ENCODE measurements at regions not wholly inside any gene's neighbourhood (a gene's known extent, or its start where the extent isn't known, plus 50 kb on each side); places are given as distances from the start of the nearest gene placed in this dataset.
A peak's percentile ranks its signal among the peaks of the same experiment; 100 is the strongest.
"Not testable (repeated sequence)": the region's sequence is repeated elsewhere in the genome, so short reads cannot be mapped to it uniquely, and the experiment has no call there.

DNA sequence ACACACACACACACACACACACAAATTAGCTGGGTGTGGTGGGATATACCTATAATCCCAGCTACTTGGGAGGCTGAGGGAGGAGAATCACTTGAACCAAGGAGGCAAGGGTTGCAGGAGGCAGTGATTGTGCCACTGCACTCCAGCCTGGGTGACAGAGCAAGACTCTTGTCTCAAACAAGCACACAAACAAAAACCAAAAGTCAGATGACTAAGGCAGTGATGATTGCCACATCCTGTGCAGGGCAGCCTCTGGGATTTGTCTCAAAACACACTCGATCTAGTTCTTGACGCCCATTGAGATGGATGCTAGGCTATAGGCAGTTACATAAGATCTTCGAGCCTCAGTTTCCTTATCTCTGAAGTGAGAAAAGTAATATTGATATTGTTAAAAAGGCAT, 183.1 kb upstream of the NOTCH2NLA start:
- not testable (repeated sequence) for DNase-seq (ENCODE audit: low read depth)

DNA sequence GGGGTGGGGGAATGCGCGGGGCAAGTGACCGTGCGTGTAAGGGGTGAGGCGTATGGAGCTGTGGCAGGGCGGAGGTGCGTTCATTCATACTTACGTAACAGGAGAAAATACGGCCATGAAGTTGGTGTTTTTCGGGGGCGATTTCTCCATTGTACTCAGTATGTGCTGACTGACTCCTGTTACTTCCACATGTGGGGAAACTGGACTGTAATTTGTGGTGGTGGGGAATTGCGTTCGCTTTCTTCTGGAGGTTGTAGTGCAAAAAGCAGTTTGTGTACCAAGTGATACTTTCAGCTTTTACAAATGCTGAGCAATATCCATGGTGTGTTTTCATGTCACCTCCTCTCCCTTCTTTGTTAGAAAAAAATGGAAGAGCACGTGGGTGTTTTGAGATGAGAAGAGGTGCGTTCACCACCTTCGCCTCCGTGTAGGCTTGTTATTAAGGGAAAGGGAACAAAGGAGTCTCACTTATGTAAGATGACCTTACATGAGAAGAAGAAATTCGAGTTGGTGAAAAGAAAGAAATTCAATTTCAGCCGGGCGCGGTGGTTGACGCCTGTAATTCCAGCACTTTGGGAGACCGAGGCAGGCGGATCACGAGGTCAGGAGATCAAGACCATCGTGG, 181.1 kb upstream of the NOTCH2NLA start:
- not testable (repeated sequence) for DNase-seq (ENCODE audit: low read depth)

DNA sequence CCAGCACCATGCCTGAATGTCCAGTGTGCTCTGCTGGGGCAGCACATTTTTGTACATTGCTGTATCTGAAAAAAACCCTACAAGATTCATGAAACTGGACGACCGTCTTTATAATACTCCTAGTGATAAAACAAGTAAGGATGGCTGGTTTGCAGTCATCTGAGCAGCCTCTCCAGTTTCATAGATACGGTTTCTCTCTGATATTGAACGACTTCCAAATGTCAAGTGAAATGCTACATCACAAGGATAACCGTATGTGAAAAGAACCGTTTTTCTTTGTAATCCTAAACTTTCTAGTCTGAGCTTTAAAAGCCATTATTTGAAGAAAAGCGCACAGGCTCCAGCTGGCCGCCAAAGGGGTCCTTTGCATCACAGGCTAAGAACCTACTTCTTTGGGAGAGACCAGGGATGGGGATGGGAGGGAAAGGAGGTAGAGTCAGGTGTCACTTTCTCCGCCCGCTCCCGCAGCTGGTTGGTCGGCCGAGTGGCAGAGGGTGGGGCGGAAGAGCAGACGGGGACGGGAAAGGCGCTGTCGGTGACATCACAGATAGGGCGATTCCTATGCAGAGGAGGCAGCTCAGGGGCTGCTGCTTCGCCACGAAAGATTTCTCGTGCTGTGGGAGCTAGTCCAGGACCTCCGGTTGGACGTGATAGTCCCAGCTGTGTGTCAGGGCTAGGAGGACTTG, 180.4 kb upstream of the NOTCH2NLA start:
- DNase-seq (ENCODE audit: low read depth), result not testable (repeated sequence)

DNA sequence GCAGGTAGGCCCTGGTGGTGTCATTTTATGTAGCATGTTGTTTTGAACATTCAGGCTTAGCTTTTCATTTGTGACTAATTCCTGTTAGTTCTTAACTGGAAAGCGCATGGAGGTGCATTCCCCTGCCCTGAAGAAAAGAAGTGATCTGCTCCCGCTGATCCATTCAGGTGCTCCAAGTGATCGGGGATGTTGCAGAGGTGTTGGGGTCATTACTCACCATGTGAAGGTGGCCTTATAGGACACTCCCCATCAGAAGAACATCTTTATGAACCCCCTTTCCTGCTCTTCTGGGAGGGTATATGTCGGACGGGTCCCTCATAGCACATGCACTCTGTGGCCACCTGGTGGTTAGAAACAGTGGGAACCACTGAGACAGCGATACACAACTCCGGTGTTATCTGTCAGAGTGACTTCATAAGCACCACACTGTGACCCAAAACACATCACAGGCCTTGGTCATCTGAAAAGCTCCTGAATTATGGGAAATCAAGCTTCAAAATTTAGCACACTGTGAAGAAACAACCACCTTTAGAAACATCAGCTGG, 172.5 kb upstream of the NOTCH2NLA start:
- DNase-seq (ENCODE audit: low read depth), result not testable (repeated sequence)

DNA sequence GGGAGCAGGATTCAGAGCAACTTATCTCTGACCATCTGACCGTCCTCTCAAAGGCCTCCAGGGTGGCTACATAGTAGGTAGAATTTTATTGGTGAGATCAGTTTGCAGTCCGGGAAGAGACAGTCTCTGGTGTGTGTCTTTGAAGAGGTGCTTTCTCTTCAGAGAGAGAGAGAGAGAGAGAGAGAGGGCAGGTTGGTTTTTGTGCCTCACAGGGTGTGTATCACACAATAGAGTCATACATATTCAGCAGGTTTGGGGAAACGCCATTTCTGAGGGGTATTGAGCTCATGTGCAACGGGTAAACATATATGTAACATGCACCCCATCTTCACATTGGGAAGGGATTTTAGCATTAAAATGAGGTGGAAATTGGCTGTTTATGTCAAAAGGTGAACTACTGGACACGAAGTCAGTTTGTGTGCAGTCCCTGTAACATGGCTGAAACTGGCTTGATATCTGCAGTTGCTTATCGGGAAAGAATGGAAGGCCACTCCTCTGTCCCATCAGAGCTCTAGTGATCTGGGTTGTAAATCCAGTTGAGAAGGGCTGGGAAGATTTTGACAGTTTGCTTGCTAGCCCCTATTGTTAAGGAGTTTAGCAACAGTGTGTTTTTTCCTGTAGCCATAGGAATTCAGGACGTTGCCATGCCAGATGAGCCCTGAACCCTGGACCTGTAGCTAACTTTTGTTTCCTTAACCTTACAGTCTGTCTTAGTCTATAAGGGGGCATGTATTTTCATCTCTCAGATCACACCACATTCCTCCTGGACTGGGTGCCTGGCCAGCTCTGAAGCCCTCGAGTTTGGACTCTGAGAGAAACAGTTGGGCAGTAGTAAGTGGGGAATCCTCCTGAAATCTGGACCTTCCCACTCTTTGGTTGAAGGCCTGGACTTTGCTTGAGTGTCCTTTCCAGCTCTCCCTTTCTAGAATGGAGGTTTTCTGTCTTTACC, 171.6 kb upstream of the NOTCH2NLA start:
- not testable (repeated sequence) for DNase-seq (ENCODE audit: low read depth)

DNA sequence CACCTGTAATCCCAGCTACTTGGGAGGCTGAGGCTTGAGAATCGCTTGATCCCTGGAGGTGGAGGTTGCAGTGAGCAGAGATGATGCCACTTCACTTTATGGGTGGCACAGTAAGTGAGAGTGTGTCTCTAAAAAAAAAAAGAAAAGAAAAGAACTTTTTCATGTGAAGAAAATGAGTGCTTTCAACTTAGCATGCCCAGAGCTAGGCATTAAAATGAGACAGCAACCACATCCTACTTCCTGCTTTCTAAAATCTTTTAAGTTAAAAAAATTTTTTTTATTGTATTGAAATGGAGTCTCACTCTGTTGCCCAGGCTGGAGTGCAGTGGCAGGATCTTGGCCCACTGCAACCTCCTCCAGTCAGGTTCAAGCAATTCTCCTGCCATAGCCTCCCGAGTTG, 170.4 kb upstream of the NOTCH2NLA start:
- not testable (repeated sequence) for DNase-seq (ENCODE audit: low read depth)

DNA sequence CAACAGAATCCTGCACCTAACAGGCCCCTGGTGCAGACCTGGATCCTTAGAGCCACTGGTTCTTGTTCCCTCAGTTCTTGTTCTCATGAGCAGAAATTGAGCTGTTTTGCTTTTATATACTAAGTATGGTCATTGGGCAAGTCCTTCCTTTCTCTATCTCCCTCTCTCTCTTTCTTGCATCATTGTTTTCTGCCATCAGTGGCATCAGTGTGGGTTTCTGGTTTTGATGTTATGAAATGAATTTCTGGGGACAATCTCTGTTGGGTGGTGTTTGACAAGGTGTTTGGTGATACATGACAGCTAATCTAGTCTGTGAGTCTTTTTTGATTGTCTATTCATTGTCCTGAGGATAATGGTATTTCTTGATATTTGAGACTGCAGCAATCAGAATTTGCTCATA, 168.0 kb upstream of the NOTCH2NLA start:
- DNase-seq (ENCODE audit: low read depth), result not testable (repeated sequence)

DNA sequence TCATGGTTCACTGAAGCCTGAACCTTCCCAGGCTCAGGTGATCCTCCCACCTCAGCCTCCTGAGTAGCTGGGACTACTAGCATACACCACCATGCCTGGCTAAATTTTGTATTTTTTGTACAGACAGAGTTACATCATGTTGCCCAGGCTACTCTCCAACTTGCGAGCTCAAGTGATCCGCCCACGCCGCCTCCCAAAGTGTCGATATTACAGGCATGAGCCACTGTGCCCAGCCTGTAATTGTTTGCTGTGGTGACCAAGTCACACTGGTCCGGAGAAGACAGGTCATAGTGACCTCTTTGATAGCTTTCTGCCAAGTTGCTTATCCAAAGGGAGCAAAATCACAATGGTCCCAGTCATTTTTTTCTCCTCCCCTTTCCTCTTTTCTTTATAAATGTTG, 167.4 kb upstream of the NOTCH2NLA start:
- DNase-seq (ENCODE audit: low read depth), result not testable (repeated sequence)

DNA sequence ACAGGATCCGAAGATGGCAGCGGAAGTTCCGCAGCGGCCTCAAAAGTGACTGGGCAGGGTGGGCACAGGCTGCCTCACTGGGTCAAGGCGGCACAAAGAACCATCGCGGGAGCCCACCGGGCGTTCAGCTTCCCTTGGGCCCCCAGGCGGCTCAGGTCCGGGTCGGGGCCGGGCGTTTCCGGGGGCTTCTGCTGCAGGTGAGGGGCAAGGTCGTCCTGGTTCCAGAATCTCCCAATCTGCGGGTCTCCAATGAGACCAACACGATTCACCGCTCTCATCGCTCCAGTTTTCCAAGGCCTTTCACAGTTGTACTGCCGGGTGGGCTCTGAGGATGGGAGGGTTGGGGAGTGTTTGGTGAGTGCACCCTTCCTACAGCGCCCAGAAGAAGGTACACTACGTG, 165.0 kb upstream of the NOTCH2NLA start:
- not testable (repeated sequence) for DNase-seq (ENCODE audit: low read depth)

DNA sequence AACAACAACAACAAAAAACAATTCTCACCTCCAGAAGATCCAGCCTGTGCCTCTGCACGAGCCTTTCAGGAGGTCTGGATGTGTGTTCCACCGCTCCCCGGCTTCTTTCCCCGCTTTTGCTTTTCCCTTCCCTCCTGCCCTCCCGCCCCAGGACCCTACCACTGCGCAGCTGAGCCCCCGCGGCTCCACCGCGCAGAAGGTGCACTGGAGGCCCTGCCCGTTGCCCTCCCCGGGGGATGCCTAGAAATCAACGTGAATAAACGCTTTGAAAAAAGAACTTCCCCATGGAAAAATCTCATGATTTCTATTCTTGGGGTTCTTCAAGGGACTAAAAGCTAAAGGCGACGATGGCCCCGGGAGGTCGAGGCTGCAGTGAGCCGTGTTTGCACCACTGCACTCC, 164.3 kb upstream of the NOTCH2NLA start:
- not testable (repeated sequence) for DNase-seq (ENCODE audit: low read depth)

DNA sequence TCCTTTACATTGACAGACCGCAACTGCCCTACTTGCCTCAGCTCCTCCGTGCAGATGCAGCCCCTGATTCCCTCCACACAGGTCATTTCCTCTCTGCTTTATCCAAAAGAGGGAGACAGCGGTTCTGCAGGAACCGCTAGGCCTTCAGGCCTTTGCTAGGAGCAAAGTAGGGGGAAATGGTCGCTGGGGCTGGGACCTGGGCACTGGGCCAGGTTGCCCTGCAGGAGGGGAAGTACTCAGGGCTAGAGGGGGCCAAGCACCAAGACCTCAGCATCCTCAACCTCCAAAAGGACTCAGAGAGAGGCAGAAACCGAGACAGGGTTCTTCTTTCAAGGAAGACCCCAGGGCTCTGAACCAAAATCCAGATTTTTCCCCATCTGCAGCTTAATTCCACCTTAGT, 160.4 kb upstream of the NOTCH2NLA start:
- not testable (repeated sequence) for DNase-seq (ENCODE audit: low read depth)

DNA sequence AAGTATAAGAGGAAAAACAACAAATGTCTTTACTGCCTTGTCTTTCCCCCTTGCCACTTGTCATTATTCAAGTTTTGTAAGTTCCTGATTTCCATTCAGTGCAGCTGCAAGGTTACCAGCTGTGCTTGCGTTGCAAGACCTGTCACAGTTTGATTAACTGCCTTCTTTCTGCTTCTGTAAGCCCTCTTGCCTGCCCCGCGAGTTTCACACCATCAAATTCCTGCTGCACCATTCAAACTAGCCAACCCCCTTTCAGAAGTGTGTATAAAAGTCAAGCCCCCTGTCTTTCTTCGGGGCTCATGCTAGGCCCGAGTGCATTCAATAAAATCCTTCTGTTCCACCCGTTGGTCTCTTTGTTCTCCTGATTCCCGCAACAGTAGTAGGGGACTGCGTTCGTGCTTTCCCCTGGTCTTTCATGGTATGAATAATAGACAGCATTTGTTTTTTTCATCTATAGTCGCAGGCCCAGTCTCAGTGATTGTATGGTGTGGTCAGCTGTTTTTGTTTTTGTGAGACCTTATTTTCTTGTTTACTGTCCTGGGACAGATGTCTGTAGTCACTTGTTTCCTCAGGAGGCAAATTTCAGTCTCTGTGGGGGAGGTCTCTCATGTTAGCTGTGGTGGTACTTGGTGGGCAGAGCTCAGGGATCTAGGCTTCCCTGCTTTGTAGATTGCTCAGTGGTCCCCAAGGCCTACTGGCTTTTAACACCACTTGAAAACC, 159.1 kb upstream of the NOTCH2NLA start:
- not testable (repeated sequence) for DNase-seq (ENCODE audit: low read depth)

DNA sequence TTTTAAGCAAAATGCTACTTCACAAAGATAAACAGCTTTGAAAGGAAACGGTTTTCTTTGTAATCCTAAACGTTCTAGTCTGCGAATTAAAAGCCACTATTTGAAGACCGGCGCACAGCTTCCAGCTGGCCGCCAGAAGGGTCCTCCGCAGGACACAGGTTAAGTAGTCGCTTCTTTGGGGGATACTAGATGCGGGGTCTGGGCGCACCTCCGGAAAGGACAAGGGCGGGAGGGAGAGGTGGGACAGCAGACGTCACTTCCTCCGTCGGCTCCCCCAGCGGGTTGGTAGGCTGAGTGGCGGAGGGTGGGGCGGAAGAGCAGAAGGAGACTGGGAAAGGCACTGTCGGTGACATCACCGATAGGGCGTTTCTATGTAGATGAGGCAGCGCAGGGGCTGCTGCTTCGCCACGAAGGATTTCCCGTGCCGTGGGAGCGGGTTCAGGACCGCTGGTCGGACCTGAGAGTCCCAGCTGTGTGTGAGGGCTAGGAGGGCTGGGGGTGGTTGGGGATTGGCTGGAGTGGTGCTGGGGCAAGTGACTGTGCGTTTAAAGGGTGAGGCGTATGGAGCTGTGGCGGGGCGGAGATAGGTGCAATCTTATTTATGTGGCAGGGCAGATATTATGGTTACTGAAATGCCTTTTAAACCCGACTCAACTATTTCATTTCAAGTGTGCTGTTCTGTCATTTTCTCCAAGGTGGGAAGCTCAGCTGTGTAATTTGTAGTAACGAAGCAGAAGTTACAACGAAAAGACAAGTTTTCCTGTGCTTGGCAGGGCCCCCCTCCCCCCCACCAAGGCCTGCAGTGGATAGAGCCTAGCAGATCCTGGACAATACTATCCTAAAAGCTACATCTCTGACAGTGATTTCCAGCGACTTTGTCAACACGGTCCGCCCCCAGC, 158.3 kb upstream of the NOTCH2NLA start:
- DNase-seq (ENCODE audit: low read depth), result not testable (repeated sequence)

DNA sequence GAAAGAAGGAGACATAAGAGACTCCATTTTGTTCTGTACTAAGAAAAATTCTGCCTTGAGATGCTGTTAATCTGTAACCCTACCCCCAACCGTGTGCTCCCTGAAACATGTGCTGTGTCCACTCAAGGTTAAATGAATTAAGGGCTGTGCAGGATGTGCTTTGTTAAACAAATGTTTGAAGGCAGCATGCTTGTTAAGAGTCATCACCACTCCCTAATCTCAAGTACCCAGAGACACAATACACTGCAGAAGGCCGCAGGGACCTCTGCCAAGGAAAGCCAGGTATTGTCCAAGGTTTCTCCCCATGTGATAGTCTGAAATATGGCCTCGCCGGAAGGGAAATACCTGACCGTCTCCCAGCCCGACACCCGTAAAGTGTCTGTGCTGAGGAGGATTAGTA, 152.4 kb upstream of the NOTCH2NLA start:
- DNase-seq (ENCODE audit: low read depth), result not testable (repeated sequence)

DNA sequence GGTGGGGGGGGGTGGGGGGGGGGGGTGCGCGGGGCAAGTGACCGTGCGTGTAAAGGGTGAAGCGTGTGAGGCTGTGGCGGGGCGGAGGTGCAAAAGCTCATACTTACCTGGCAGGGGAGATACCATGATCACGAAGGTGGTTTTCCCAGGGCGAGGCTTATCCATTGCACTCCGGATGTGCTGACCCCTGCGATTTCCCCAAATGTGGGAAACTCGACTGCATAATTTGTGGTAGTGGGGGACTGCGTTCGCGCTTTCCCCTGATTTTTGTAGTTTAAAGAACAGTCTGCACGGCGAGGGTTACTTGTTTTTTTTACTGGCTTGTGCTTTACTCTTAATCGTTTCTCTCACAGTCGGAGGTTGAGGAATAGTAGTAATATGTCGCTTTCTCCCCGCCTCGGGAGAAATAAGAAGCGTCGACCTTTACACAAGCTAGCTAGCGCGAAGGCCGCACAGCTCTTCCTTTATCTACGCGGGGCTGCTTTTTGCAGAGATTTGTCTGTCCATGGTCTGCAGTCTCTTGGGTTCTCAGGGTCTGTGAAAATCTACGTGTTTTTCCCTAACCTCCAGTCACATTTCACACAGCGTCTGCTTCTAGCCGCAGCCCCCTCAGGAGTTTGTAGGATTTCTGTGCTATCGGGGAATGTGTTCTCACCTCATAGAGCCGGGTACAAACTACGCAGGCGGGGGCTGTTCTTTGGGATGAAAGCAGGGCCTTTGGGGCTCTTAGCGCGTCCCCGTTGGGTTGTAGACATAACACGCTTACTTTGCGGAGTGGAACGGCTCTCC, 148.1 kb upstream of the NOTCH2NLA start:
- not testable (repeated sequence) for DNase-seq (ENCODE audit: low read depth)

DNA sequence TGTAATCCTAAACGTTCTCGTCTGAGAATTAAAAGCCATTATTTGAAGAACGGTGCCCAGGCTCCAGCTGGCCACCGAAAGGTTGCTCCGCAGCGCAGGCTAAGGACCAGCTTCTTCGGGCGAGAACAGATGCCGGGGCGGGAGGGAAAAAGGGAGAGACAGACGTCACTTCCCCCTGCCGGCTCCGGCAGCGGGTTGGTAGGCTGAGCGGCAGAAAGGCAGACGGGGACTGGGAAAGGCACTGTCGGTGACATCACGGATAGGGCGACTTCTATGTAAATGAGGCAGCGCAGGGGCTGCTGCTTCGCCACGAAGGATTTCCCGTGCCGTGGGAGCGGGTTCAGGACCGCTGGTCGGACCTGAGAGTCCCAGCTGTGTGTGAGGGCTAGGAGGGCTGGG, 147.5 kb upstream of the NOTCH2NLA start:
- DNase-seq (ENCODE audit: low read depth), result peak; percentile 45

DNA sequence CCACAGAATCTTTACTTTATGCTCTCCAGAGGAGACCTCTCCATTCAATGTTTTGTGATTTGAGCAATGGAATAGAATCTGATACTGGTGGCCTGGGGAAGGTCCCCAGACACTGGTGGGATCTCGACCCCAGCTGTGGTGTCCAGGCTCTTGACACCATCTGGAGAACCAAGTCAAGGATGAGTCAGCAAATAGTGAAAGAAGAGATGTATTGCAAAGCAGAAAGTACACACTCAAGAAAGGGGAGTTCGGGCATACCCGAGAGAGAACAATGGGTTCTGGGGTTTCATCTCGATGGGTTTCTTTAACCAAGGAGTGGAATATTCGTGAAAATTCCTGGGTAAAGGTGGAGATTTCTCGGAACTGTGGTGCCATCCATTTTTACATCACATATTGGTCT, 146.3 kb upstream of the NOTCH2NLA start:
- not testable (repeated sequence) for DNase-seq (ENCODE audit: low read depth)

DNA sequence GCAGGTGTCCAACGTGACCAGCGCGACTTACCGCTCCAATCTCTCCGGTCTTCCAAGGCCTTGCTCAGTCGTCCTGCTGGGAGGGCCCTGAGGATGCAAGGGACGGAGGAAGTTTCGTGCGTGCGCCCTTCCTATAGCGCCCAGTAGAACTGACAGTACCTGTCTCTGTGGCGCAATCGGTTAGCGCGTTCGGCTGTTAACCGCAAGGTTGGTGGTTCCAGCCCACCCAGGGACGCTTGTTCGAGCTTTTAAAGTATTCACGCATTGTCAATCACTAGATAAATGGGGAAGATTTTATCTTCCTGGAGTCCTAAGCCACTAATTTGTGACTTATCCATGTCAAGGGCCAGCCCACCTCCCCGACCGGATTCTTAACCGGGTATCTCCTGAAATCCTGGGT, 141.1 kb upstream of the NOTCH2NLA start:
- DNase-seq (ENCODE audit: low read depth), result not testable (repeated sequence)

DNA sequence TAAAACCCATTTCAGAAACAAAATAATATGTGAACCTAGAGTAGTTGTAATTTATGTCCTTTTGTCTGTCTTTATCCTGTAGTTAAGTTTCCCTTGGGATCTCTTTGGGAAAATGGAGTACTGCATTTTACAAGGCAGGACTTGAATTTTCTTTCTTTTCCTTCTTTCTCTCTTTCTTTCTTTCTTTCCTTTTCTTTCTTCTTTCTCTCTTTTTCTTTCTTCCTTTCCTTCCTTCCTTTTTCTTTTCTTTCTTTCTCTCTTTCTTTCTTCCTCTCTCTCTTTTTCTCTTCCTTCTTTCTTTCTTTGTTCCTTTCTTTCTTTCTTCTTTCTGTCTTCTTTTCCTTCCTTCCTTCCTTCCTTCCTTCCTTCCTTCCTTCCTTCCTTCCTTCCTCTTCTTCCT, 126.6 kb upstream of the NOTCH2NLA start:
- not testable (repeated sequence) for DNase-seq (ENCODE audit: low read depth)

DNA sequence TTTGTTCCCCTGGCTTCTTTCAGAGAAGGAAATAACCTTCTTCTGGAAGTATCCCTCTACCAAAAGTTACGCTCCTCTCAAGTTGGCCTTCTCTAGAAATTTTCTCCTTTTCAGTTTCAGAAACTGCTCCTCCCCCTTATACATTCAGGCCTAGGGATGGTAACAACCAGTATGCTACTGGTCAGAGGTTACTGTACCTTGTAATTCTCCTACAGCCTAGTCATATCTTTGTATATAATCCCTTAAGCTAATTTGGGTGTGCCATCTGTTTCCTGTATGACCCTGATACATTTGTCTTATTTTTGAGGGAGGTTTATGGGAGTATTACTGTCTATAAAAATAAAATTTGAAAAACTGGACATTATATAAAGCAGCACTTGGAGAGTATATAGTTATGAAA, 98.0 kb upstream of the NOTCH2NLA start:
- DNase-seq (ENCODE audit: low read depth), result not testable (repeated sequence)
